Activated B cell treated with CpG ODN at 0.5 μM for 24 hours (primary cell): ENCODE measurements at regions not wholly inside any gene's neighbourhood (a gene's known extent, or its start where the extent isn't known, plus 50 kb on each side); places are given as distances from the start of the nearest gene placed in this dataset.

Experiments used
- ATAC-seq: fragments of 200-7000 bp; cut with Tn5 transposase; one replicate; pipeline ENCODE4 v1.10.0; 2021; ENCODE audit warnings: low read depth, mild to moderate bottlenecking, moderate library complexity
- CTCF ChIA-PET: fragments of 350-600 bp; sonication (Branson Sonifier 250); formaldehyde crosslinking; loops from one replicate; lab custom pipeline; 2021; ENCODE audit warnings: antibody characterized with exemption; lab: Charles Lee
- POLR2A ChIA-PET: fragments of 350-600 bp; sonication (Branson Sonifier 250); formaldehyde crosslinking; loops from one replicate; lab custom pipeline; 2021; ENCODE audit warnings: antibody characterized with exemption; lab: Charles Lee
- DNase-seq: peaks from one replicate; pipeline ENCODE4 v3.0.0; 2022
- H3K27ac Mint-ChIP-seq: one replicate; pipeline ENCODE4 v1.8.0; 2020; ENCODE audit warnings: mixed read lengths
- H3K27me3 Mint-ChIP-seq: one replicate; pipeline ENCODE4 v1.8.0; 2021; ENCODE audit warnings: mixed read lengths
- H3K36me3 Mint-ChIP-seq: one replicate; pipeline ENCODE4 v1.8.0; 2021; ENCODE audit warnings: low read depth, mixed read lengths
- H3K4me1 Mint-ChIP-seq: one replicate; pipeline ENCODE4 v1.8.0; 2021; ENCODE audit warnings: mixed read lengths
- H3K4me3 Mint-ChIP-seq: one replicate; pipeline ENCODE4 v1.8.0; 2020; ENCODE audit warnings: mild to moderate bottlenecking, mixed read lengths
- H3K9me3 Mint-ChIP-seq: one replicate; pipeline ENCODE4 v1.8.0; 2020; ENCODE audit warnings: mixed read lengths
- intact Hi-C: fragments of 100-400 bp; cut with micrococcal nuclease; formaldehyde crosslinking; loops from one replicate; pipeline ENCODE4 v1.15.1; 2024
- TF ChIP-seq, protein P1 (sequence below): fragments of 200-600 bp; IDR thresholded peaks from one replicate; pipeline ENCODE4 v1.8.0; 2022; ENCODE audit warnings: antibody characterized with exemption, mild to moderate bottlenecking

DNA sequence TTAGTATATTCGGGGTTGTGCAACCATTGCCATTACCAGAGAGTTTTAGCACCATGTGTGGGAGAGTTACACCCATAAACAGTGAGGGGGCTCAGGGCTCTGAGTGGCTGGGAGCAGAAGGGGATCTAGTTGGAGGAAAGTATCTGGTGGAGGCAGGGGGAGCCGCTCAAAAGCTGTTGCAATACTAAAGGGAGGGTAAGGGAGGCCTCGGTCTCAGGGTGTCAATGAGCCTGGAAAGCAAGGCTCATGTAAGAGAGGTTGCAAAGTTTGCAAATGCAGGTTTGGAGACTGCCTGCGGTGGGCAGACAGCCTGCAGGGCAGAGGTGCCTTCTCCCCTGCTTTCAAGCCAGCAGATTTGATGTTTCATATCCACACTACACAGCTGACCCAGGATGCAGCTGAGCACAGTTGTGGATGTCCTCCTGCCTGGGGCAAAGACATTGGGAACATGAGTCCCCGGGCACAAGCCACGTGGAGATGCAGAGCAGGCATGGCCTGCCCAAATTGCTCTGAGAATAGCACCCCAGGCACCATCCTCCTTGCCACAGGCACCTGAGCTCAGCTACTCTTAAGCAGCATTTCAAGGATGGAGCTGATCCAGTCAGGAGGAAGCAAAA is 181.4 kb downstream of the TLE3 start:
- Mint-ChIP-seq H3K27ac (no peak overlapping the region), H3K36me3 (no peaks in the 10 kb centered on the region), H3K4me1 (peaks cover 29% of the 10 kb centered on the region), H3K4me3 (no peak overlapping the region), H3K9me3 (no peaks in the 10 kb centered on the region), H3K27me3 (no peaks in the 10 kb centered on the region)
- POLR2A ChIA-PET: no interaction called here
- DNase-seq (no peak), ATAC-seq (no peak)
- TF ChIP-seq, protein P1, sequence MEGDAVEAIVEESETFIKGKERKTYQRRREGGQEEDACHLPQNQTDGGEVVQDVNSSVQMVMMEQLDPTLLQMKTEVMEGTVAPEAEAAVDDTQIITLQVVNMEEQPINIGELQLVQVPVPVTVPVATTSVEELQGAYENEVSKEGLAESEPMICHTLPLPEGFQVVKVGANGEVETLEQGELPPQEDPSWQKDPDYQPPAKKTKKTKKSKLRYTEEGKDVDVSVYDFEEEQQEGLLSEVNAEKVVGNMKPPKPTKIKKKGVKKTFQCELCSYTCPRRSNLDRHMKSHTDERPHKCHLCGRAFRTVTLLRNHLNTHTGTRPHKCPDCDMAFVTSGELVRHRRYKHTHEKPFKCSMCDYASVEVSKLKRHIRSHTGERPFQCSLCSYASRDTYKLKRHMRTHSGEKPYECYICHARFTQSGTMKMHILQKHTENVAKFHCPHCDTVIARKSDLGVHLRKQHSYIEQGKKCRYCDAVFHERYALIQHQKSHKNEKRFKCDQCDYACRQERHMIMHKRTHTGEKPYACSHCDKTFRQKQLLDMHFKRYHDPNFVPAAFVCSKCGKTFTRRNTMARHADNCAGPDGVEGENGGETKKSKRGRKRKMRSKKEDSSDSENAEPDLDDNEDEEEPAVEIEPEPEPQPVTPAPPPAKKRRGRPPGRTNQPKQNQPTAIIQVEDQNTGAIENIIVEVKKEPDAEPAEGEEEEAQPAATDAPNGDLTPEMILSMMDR: no peak
- intact Hi-C loops: no loop called here
- CTCF ChIA-PET: no interaction called here

- peaks cover 36% of the 10 kb centered on the region for H3K4me1 Mint-ChIP-seq
- H3K4me3 Mint-ChIP-seq: no peak overlapping the region
- no peaks in the 10 kb centered on the region for H3K36me3 Mint-ChIP-seq
- no peak for DNase-seq
- TF ChIP-seq, protein P1: no peak
- H3K9me3 Mint-ChIP-seq: no peaks in the 10 kb centered on the region
- H3K27me3 Mint-ChIP-seq: no peaks in the 10 kb centered on the region
- intact Hi-C loops: no loop called here
- no peak for ATAC-seq
- ChIA-PET CTCF (no interaction called here), POLR2A (no interaction called here)
- no peak overlapping the region for H3K27ac Mint-ChIP-seq
Observed at GRCh38 chr15:69917056-69917455, 180.7 kb downstream of the TLE3 start.

- Mint-ChIP-seq H3K27ac (peak overlapping the region; percentile 24), H3K36me3 (no peaks in the 10 kb centered on the region), H3K9me3 (peaks cover 5% of the 10 kb centered on the region), H3K4me3 (no peak overlapping the region), H3K4me1 (peaks cover 45% of the 10 kb centered on the region), H3K27me3 (no peaks in the 10 kb centered on the region)
- TF ChIP-seq, protein P1: no peak
- intact Hi-C loops: loop anchor here (5.0 kb wide), 2 partner anchors 38 to 158 kb away; no protein-coding TSS in a partner anchor
- ATAC-seq: no peak
- CTCF ChIA-PET: no interaction called here
- POLR2A ChIA-PET: no interaction called here
- no peak for DNase-seq
Observed at GRCh38 chr15:69919816-69920215, 177.9 kb downstream of the TLE3 start.

DNA sequence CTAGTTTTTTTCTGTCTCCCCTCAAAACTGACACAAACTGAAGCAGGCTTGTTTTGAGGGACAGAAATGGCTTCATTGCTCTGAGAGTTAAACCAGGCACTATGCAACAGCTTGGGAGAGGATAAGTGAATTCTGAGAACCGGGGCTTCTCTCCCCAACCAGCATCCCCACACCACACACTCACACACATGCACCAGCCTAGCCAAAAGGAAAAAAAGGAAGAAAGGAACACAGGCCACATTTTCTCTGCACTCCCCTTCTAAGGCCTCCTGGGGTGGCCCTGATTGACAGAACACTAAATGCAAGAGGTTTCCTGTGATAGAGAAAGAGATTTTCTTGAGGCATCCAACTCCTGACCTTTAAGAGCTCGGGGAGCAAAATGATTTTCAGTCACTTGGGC is 177.5 kb downstream of the TLE3 start:
- intact Hi-C loops: loop anchor here (5.0 kb wide), 2 partner anchors 38 to 158 kb away; no protein-coding TSS in a partner anchor
- H3K4me1 Mint-ChIP-seq: peaks cover 41% of the 10 kb centered on the region
- TF ChIP-seq, protein P1: no peak
- no peak overlapping the region for H3K27ac Mint-ChIP-seq
- H3K9me3 Mint-ChIP-seq: peaks cover 6% of the 10 kb centered on the region
- no peaks in the 10 kb centered on the region for H3K36me3 Mint-ChIP-seq
- ATAC-seq: no peak
- no peaks in the 10 kb centered on the region for H3K27me3 Mint-ChIP-seq
- ChIA-PET CTCF (no interaction called here), POLR2A (no interaction called here)
- H3K4me3 Mint-ChIP-seq: no peak overlapping the region
- no peak for DNase-seq

DNA sequence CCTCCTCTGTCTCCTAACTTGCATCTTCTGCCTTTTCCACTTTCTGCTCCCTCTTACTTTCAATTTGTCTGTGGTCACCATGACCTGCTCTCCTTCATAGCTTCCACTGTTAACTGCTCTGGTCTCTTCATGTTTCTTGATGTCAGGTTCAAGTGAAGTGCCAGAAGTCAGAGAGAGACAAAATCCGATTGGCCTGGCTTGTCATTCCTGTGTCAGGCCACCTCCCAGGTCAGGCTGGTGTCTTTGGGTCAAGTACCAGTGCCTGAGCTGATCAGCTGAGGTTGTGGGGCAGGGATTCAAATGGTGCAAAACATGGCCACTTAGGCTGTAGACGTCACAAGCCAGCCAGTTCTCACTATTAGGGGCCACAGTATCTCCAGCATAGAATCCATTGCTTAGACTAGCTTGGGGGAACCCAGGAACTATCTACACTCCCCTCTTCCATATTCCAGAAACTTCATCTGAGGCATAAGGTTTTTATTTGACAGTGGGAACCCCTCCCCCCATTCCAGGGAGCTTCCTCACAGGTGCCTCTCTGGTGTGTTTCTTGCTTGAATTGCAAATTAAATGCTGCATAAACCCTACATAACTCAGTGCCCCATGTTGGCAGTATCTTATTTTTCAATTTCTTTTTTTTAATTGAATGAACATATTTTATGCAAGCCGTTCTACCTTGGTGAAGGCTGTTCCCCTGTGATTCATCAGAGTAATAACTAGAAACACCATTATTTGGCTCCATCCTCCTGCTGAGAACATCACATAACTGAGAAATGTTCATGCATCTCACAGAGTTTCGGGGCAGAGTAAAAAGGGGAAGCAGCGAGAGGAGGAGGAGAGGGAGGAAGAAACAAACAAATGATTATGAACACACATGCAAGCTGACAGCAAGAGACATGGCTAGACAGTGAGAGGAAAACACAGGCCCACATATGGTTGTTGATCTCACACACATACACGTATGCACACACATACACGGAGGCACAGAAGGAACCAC is 175.8 kb downstream of the TLE3 start:
- POLR2A ChIA-PET: interaction anchor here (1.0 to 1.2 kb wide), 2 partner anchors 13 to 42 kb away, joined by 3 to 9 read pairs; no protein-coding TSS in a partner anchor

More for the DNA sequence above, 175.8 kb downstream of the TLE3 start:
- Mint-ChIP-seq H3K27me3 (no peaks in the 10 kb centered on the region), H3K9me3 (peaks cover 8% of the 10 kb centered on the region), H3K27ac (peak overlapping the region; percentile 27), H3K36me3 (no peaks in the 10 kb centered on the region), H3K4me1 (peaks cover 40% of the 10 kb centered on the region), H3K4me3 (no peak overlapping the region)
- CTCF ChIA-PET: no interaction called here
- DNase-seq: no peak
- intact Hi-C loops: loop anchor here (5.0 kb wide), 2 partner anchors 40 to 160 kb away; no protein-coding TSS in a partner anchor
- TF ChIP-seq, protein P1: no peak
- ATAC-seq: peak; percentile 75
